HFFc6 (cell line): ENCODE measurements at regions not wholly inside any gene's neighbourhood (a gene's known extent, or its start where the extent isn't known, plus 50 kb on each side); places are given as distances from the start of the nearest gene placed in this dataset.

ENCODE experiments used
- DNase-seq: peaks from one replicate; pipeline ENCODE4 v3.0.0-alpha.2; 2018
- H3K27ac Mint-ChIP-seq: 2 replicates; pipeline ENCODE4 v1.8.0; 2020; ENCODE audit warnings: mild to moderate bottlenecking, mixed read lengths
- H3K27me3 Mint-ChIP-seq: 2 replicates; pipeline ENCODE4 v1.8.0; 2021; ENCODE audit warnings: mild to moderate bottlenecking, moderate library complexity, mixed read lengths; ENCODE audit not compliant: insufficient read depth
- H3K36me3 Mint-ChIP-seq: 2 replicates; pipeline ENCODE4 v1.8.0; 2021; ENCODE audit warnings: low read depth, mixed read lengths
- H3K4me1 Mint-ChIP-seq: 2 replicates; pipeline ENCODE4 v1.8.0; 2020; ENCODE audit warnings: low read depth, mixed read lengths
- H3K4me3 Mint-ChIP-seq: 2 replicates; pipeline ENCODE4 v1.8.0; 2020; ENCODE audit warnings: mild to moderate bottlenecking, moderate library complexity, mixed read lengths
- H3K9me3 Mint-ChIP-seq: 2 replicates; pipeline ENCODE4 v1.8.0; 2020; ENCODE audit warnings: mild to moderate bottlenecking, mixed read lengths
- TF ChIP-seq, protein P1 (sequence below): fragments of 200-600 bp; sonication (generic); IDR thresholded peaks from 2 replicates; pipeline ENCODE4 v1.5.0; 2021; ENCODE audit warnings: antibody characterized with exemption, mild to moderate bottlenecking

DNA sequence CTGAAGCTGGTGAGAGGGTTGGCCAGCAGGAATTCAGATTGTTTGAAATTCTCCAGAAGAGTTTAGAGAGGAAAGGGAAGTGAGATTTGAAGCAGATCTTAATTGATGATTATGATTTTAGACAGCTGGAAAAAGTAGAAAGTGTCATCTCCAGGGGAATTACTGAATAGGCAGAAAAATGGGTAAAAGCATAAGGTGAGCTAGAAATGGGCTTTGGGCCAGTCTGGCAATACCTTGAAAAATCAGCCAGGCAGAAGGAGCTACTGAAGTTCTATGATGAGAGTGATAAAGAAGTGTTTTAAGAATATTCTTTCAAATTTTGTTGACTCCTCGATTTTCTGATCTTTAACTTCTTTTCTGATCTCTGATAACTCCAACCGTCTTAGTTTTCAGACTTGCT lies 172.9 kb upstream of the CCDC150 start:
- peaks cover 7% of the 10 kb centered on the region; the same call in 1 of the 2 replicates for H3K9me3 Mint-ChIP-seq
- H3K4me1 Mint-ChIP-seq: peaks cover 12% of the 10 kb centered on the region
- TF ChIP-seq, protein P1, sequence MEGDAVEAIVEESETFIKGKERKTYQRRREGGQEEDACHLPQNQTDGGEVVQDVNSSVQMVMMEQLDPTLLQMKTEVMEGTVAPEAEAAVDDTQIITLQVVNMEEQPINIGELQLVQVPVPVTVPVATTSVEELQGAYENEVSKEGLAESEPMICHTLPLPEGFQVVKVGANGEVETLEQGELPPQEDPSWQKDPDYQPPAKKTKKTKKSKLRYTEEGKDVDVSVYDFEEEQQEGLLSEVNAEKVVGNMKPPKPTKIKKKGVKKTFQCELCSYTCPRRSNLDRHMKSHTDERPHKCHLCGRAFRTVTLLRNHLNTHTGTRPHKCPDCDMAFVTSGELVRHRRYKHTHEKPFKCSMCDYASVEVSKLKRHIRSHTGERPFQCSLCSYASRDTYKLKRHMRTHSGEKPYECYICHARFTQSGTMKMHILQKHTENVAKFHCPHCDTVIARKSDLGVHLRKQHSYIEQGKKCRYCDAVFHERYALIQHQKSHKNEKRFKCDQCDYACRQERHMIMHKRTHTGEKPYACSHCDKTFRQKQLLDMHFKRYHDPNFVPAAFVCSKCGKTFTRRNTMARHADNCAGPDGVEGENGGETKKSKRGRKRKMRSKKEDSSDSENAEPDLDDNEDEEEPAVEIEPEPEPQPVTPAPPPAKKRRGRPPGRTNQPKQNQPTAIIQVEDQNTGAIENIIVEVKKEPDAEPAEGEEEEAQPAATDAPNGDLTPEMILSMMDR: no peak
- DNase-seq: no peak
- H3K27ac Mint-ChIP-seq: no peak overlapping the region
- H3K4me3 Mint-ChIP-seq: no peak overlapping the region
- H3K36me3 Mint-ChIP-seq: peaks cover 18% of the 10 kb centered on the region
- H3K27me3 Mint-ChIP-seq: no peaks in the 10 kb centered on the region; the same call in 1 of the 2 replicates

DNA sequence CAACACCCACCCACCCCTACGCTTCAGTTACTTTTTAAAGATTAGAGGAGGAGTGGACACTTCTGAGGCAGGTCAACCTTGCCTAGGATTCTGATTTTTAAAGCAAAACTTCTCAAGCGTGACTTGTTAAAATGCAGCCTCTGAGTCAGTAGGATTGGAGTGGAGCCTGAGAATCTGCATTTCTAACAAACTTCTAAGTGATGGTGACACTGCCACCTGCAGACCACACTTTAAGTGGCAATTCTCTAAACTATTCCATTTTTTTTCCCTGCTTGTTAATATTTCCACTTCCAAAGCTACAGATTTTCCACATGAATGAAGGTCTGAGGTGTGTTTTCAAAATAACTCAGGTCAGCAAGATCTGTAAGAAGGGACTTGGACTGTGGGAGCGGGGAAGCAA lies 171.1 kb upstream of the CCDC150 start:
- Mint-ChIP-seq H3K27me3 (no peaks in the 10 kb centered on the region), H3K36me3 (peaks cover 6% of the 10 kb centered on the region), H3K9me3 (no peaks in the 10 kb centered on the region; the same call in 1 of the 2 replicates), H3K4me3 (no peak overlapping the region), H3K27ac (no peak overlapping the region), H3K4me1 (peaks cover 12% of the 10 kb centered on the region)
- TF ChIP-seq, protein P1: peak; percentile 44
- DNase-seq: no peak

DNA sequence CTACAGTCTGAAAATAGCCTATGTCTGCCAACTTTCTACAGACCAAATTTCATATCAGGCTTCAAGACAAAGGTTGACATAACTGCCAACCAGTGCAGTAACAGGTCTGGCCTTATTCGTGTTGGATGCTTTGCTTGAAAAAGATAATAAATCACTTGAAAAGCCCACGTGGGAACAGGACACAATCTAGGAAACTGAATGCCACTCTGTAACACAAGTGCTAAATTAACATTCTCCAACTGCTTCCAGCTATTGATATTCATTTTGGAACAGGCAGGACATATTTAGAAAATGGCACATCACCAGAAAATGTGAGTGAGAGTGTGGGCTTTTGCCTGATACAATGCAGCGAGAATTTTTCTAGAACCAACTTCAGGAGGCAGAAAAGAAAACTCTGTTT lies 165.9 kb upstream of the CCDC150 start:
- DNase-seq: no peak
- no peaks in the 10 kb centered on the region for H3K27me3 Mint-ChIP-seq
- H3K4me3 Mint-ChIP-seq: no peak overlapping the region
- no peaks in the 10 kb centered on the region for H3K9me3 Mint-ChIP-seq
- no peak overlapping the region for H3K27ac Mint-ChIP-seq
- TF ChIP-seq, protein P1: no peak
- no peaks in the 10 kb centered on the region for H3K36me3 Mint-ChIP-seq
- H3K4me1 Mint-ChIP-seq: peaks cover 3% of the 10 kb centered on the region

DNA sequence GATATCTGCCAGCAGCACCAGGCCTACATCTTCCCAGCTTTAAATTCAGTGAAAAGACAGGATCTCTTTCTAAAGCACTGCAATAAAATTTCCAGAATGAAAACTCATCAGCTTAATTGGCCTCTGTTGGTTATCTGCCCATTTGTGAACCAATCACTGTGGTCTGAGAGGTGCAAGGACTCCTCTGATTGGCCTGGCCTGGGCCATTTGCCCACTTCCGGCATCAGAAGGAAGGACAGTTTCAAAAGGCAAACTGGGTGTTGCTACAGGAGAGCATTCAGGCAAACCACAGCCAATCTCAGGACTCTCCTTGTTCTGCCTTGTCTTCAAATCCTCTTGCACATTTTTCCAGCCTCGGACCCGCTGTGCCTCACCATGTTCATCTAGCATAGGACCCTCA lies 163.9 kb upstream of the CCDC150 start:
- H3K4me1 Mint-ChIP-seq: peaks cover 23% of the 10 kb centered on the region
- peaks cover 1% of the 10 kb centered on the region; the same call in 1 of the 2 replicates for H3K27me3 Mint-ChIP-seq
- no peak for DNase-seq
- H3K36me3 Mint-ChIP-seq: no peaks in the 10 kb centered on the region
- H3K27ac Mint-ChIP-seq: no peak overlapping the region
- no peaks in the 10 kb centered on the region for H3K9me3 Mint-ChIP-seq
- TF ChIP-seq, protein P1: no peak
- H3K4me3 Mint-ChIP-seq: no peak overlapping the region

DNA sequence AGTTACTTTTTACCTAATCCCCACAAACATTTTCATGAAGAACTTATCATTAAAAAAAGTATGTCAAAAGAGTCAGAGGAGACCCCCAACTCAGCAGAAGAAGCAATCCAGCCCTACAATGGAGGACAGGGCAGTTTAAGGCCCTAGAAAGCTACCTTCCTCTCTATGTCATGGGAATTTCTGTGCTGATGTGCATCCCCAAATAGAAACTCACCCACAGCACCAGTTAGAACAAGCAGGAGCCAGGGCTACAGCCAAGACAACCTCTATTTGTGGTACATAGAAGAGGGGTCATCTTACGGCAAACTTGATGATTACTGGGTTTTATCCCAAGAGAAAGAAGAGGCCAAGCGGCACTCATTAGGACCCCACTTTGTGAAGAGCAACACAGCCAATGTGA lies 160.9 kb upstream of the CCDC150 start:
- TF ChIP-seq, protein P1: no peak
- H3K4me3 Mint-ChIP-seq: no peak overlapping the region
- DNase-seq: no peak
- peaks cover 1% of the 10 kb centered on the region; the same call in 1 of the 2 replicates for H3K27me3 Mint-ChIP-seq
- no peaks in the 10 kb centered on the region for H3K9me3 Mint-ChIP-seq
- no peaks in the 10 kb centered on the region for H3K36me3 Mint-ChIP-seq
- peaks cover 51% of the 10 kb centered on the region for H3K4me1 Mint-ChIP-seq
- no peak overlapping the region for H3K27ac Mint-ChIP-seq

DNA sequence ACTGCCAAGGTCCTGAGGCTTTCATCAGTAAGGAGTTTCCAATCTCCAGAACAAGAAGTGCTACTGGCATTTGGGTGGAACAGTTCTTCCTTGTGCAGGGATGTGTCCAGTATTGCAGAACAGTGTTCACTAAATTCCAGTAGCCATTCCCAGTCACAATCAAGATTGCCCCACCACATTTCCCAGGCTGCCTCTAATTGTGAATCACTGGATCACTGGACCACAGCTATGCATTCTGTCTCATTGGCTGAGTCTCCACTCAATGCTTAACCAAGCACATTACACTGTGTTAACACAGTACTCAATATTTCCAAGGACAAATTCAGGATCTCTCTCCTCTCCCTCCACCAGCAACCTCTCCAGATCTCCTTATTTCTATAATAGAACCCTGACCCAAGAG lies 160.2 kb upstream of the CCDC150 start:
- no peaks in the 10 kb centered on the region for H3K9me3 Mint-ChIP-seq
- peaks cover 51% of the 10 kb centered on the region for H3K4me1 Mint-ChIP-seq
- TF ChIP-seq, protein P1: no peak
- H3K27me3 Mint-ChIP-seq: peaks cover 1% of the 10 kb centered on the region
- H3K27ac Mint-ChIP-seq: peak overlapping the region; percentile 30
- H3K36me3 Mint-ChIP-seq: no peaks in the 10 kb centered on the region
- H3K4me3 Mint-ChIP-seq: peak overlapping the region; percentile 22
- DNase-seq: peak; percentile 85
